HCT116 (cell line): ENCODE measurements at regions not wholly inside any gene's neighbourhood (a gene's known extent, or its start where the extent isn't known, plus 50 kb on each side); places are given as distances from the start of the nearest gene placed in this dataset.

Experiments
- ATAC-seq: fragments of 200-7000 bp; cut with Tn5 transposase; 2 replicates; pipeline ENCODE4 v1.9.1; 2020; ENCODE audit warnings: mild to moderate bottlenecking, moderate library complexity
- BruUV-seq: library from RNA; stranded (reverse); fragments of 400-500 nt; replicated peaks from 2 replicates; lab custom pipeline; 2021; lab: Mats Ljungman, UMichigan
- CTCF ChIA-PET: fragments of 300-600 bp; sonication (Branson Sonifier 250); formaldehyde crosslinking; loops from one replicate; lab custom pipeline; 2021; ENCODE audit warnings: antibody characterized with exemption; lab: Charles Lee
- POLR2A ChIA-PET: fragments of 300-600, 350-600 bp; sonication (Branson Sonifier 250); formaldehyde crosslinking; loops from one replicate; lab custom pipeline; 2021; ENCODE audit warnings: antibody characterized with exemption; lab: Charles Lee
- RAD21 ChIA-PET, 2 experiments: fragments of 300-600 bp; sonication (Branson Sonifier 250); formaldehyde crosslinking; loops; one replicate each; lab custom pipeline; 2023; ENCODE audit warnings: low total read pairs in 2 of 2; ENCODE audit not compliant: uncharacterized antibody in 2 of 2, unreplicated experiment in 2 of 2, low non-redundant PET in 1 of 2; lab: Charles Lee
- DNase-seq: peaks from one replicate; pipeline ENCODE4 v3.0.0-alpha.2; 2010; ENCODE audit warnings: low read depth, low spot score
- H2AFZ ChIP-seq: fragments of 200-600 bp; shearing (Covaris generic), sonication (generic); 2 replicates; pipeline ENCODE4 v1.6.1; 2017; ENCODE audit warnings: low read depth, mixed run types, mixed read lengths, antibody characterized with exemption, low read length; ENCODE audit not compliant: poor library complexity, severe bottlenecking
- H3K27ac ChIP-seq: 2 replicates; pipeline ENCODE4 v1.5.1; 2012; ENCODE audit warnings: low read depth, low read length
- H3K27me3 ChIP-seq: fragments of 200-600 bp; sonication (generic); 2 replicates; pipeline ENCODE4 v1.6.1; 2016; ENCODE audit warnings: mixed run types, low read length, mixed read lengths; ENCODE audit not compliant: insufficient read depth
- H3K36me3 ChIP-seq, 2 experiments: fragments of 200-500 bp in 1 of 2; fragments of 200-600 bp in 1 of 2; sonication (Bioruptor generic) in 1 of 2; sonication (generic) in 1 of 2; 2 replicates each; pipeline versions ENCODE4 v1.5.1 to v1.6.1; 2014 to 2016; ENCODE audit warnings: low read length in 2 of 2, inconsistent platforms in 1 of 2, mixed read lengths in 1 of 2, mixed run types in 1 of 2; ENCODE audit not compliant: insufficient read depth in 2 of 2, control insufficient read depth in 1 of 2
- H3K4me1 ChIP-seq, 2 experiments: fragments of 200-600 bp in 1 of 2; sonication (generic) in 1 of 2; 2 replicates each; pipeline versions ENCODE4 v1.5.1 to v1.6.1; 2012 to 2017; ENCODE audit warnings: low read length in 2 of 2, inconsistent platforms in 1 of 2, mild to moderate bottlenecking in 1 of 2, mixed read lengths in 1 of 2, mixed run types in 1 of 2, moderate library complexity in 1 of 2; ENCODE audit not compliant: insufficient read depth in 2 of 2, control insufficient read depth in 1 of 2
- H3K4me2 ChIP-seq: fragments of 200-600 bp; sonication (generic); 2 replicates; pipeline ENCODE4 v1.6.1; 2017; ENCODE audit warnings: mixed run types, low read length, mixed read lengths
- H3K4me3 ChIP-seq, 2 experiments: fragments of 200-600 bp in 1 of 2; sonication (generic) in 1 of 2; replicated peaks in 1 of 2; 2 replicates each; pipeline ENCODE4 v1.5.1; 2011 to 2016; ENCODE audit warnings: low read length in 2 of 2, control low read depth in 1 of 2, low read depth in 1 of 2, mild to moderate bottlenecking in 1 of 2, mixed read lengths in 1 of 2, mixed run types in 1 of 2
- H3K79me2 ChIP-seq: fragments of 200-600 bp; sonication (generic); 2 replicates; pipeline ENCODE4 v1.6.1; 2017; ENCODE audit warnings: mild to moderate bottlenecking, mixed run types, low read length, moderate library complexity, mixed read lengths; ENCODE audit not compliant: insufficient read depth
- H3K9ac ChIP-seq: fragments of 200-600 bp; sonication (generic); 2 replicates; pipeline ENCODE4 v1.6.1; 2016; ENCODE audit warnings: low read length, mixed read lengths
- H3K9me2 ChIP-seq: fragments of 200-600 bp; sonication (generic), shearing (Covaris generic); 2 replicates; pipeline ENCODE4 v1.6.1; 2017; ENCODE audit warnings: mixed run types, mild to moderate bottlenecking, moderate library complexity; ENCODE audit not compliant: insufficient read depth
- H3K9me3 ChIP-seq, 2 experiments: fragments of 200-500 bp in 1 of 2; fragments of 200-600 bp in 1 of 2; sonication (Bioruptor generic) in 1 of 2; sonication (generic) in 1 of 2; 2 replicates each; pipeline ENCODE4 v1.6.1; 2014 to 2017; ENCODE audit warnings: low read length in 2 of 2, mixed read lengths in 2 of 2, inconsistent platforms in 1 of 2, low read depth in 1 of 2, mild to moderate bottlenecking in 1 of 2, mixed run types in 1 of 2, moderate library complexity in 1 of 2; ENCODE audit not compliant: control insufficient read depth in 1 of 2, insufficient read depth in 1 of 2
- H4K20me1 ChIP-seq: fragments of 200-600 bp; sonication (generic), shearing (Covaris generic); 2 replicates; pipeline ENCODE4 v1.6.1; 2017; ENCODE audit warnings: mixed run types, mild to moderate bottlenecking, moderate library complexity; ENCODE audit not compliant: insufficient read depth
- EZH2 ChIP-seq: fragments of 200-600 bp; sonication (generic); IDR thresholded peaks from 2 replicates; pipeline ENCODE4 v1.6.1; 2017; ENCODE audit warnings: antibody characterized with exemption, mixed run types
- FOSL1 ChIP-seq: IDR thresholded peaks from 2 replicates; pipeline ENCODE4 v1.6.1; 2012; ENCODE audit warnings: low read depth
- JUND ChIP-seq: IDR thresholded peaks from 2 replicates; pipeline ENCODE4 v1.6.1; 2012
- POLR2A ChIP-seq: IDR thresholded peaks from 2 replicates; pipeline ENCODE4 v1.7.0; 2011; ENCODE audit warnings: borderline replicate concordance; ENCODE audit not compliant: insufficient read depth, insufficient read length; ENCODE audit errors: extremely low read depth
- POLR2AphosphoS5 ChIP-seq: IDR thresholded peaks from 2 replicates; pipeline ENCODE4 v1.6.1; 2011; ENCODE audit warnings: mild to moderate bottlenecking, low read depth, low read length, moderate library complexity
- SIN3A ChIP-seq: IDR thresholded peaks from 2 replicates; pipeline ENCODE4 v1.6.1; 2012; ENCODE audit warnings: low read depth
- SP1 ChIP-seq: IDR thresholded peaks from 2 replicates; pipeline ENCODE4 v1.6.1; 2012; ENCODE audit warnings: low read depth
- TCF7L2 ChIP-seq: IDR thresholded peaks from 2 replicates; pipeline ENCODE4 v1.7.0; 2011; ENCODE audit warnings: borderline replicate concordance, inconsistent platforms; ENCODE audit not compliant: insufficient read depth, insufficient read length; ENCODE audit errors: extremely low read depth
- YY1 ChIP-seq: IDR thresholded peaks from 2 replicates; pipeline ENCODE4 v1.6.1; 2011; ENCODE audit warnings: low read length, low read depth, moderate library complexity, mild to moderate bottlenecking; ENCODE audit not compliant: insufficient replicate concordance; ENCODE audit errors: extremely low read depth
- intact Hi-C: fragments of 100-400 bp; cut with micrococcal nuclease; formaldehyde crosslinking; loops from 2 replicates; pipeline ENCODE4 v1.10.0; 2022
- TF ChIP-seq, protein P1 (sequence below), 3 experiments: fragments of 200-600 bp in 1 of 3; sonication (generic) in 1 of 3; IDR thresholded peaks in 2 of 3; conservative IDR thresholded peaks in 1 of 3; 2 replicates each; pipeline ENCODE4 v1.5.1; 2012 to 2017; ENCODE audit warnings: low read depth in 2 of 3, low read length in 2 of 3, antibody characterized with exemption in 1 of 3, borderline replicate concordance in 1 of 3, control low read depth in 1 of 3, mild to moderate bottlenecking in 1 of 3, mixed read lengths in 1 of 3, mixed run types in 1 of 3, moderate library complexity in 1 of 3; ENCODE audit not compliant: insufficient read depth in 1 of 3
- TF ChIP-seq, protein P2 (sequence below): IDR thresholded peaks from 2 replicates; pipeline ENCODE4 v1.6.1; 2012; ENCODE audit warnings: low read depth
- TF ChIP-seq, protein P3 (sequence below): IDR thresholded peaks from 2 replicates; pipeline ENCODE4 v1.6.1; 2011; ENCODE audit warnings: mild to moderate bottlenecking, low read length, moderate library complexity; ENCODE audit not compliant: insufficient replicate concordance; ENCODE audit errors: extremely low read depth

DNA sequence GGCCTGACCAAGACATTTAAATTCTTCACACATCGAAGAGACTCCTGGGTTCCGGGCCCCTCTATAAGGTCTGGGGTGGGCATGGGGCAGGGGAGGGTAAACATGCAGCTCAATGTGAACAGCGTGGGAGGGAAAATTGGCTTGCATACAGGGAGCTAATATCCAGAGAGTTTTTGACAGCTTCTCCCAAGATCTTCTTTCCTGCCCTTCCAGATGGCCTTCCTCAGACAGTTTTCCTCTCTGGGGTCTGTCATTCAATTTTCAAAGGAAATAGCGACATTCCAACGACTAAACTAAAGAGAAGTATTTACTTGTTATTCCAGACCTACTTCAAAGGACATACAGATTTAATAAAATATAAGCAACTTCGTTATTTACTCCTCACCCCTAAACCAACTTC, 1030.6 kb downstream of the MCTP2 start:
- POLR2A ChIA-PET, result no interaction called here
- no TSS peak for BruUV-seq
- Histone ChIP-seq H3K4me2 (no peak overlapping the region), H4K20me1 (no peaks in the 10 kb centered on the region), H3K4me1 (peaks cover 0 to 2% of the 10 kb centered on the region in 2 experiments; a peak in 1 of 4 replicates), H3K9ac (no peak overlapping the region), H3K36me3 (no peaks in the 10 kb centered on the region), H3K9me2 (no peaks in the 10 kb centered on the region), H2AFZ (no peak overlapping the region), H3K9me3 (no peaks in the 10 kb centered on the region), H3K27ac (no peak overlapping the region), H3K79me2 (no peaks in the 10 kb centered on the region), H3K27me3 (no peaks in the 10 kb centered on the region), H3K4me3 (no peak overlapping the region)
- RAD21 ChIA-PET, result no interaction called here
- intact Hi-C loops, result no loop called here
- DNase-seq (no peak), ATAC-seq (no peak)
- TF ChIP-seq, protein P1, sequence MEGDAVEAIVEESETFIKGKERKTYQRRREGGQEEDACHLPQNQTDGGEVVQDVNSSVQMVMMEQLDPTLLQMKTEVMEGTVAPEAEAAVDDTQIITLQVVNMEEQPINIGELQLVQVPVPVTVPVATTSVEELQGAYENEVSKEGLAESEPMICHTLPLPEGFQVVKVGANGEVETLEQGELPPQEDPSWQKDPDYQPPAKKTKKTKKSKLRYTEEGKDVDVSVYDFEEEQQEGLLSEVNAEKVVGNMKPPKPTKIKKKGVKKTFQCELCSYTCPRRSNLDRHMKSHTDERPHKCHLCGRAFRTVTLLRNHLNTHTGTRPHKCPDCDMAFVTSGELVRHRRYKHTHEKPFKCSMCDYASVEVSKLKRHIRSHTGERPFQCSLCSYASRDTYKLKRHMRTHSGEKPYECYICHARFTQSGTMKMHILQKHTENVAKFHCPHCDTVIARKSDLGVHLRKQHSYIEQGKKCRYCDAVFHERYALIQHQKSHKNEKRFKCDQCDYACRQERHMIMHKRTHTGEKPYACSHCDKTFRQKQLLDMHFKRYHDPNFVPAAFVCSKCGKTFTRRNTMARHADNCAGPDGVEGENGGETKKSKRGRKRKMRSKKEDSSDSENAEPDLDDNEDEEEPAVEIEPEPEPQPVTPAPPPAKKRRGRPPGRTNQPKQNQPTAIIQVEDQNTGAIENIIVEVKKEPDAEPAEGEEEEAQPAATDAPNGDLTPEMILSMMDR (IDR thresholded peaks at IDR 0.05 in 2 of 3, conservative IDR thresholded peaks at IDR 0.05 in 1 of 3; ENCODE audit: borderline replicate concordance in 1 of 3, insufficient read depth in 1 of 3, low read depth in 2 of 3, low read length in 2 of 3), result no peak
- no peak for TF ChIP-seq JUND
- TF ChIP-seq SP1, result no peak
- TF ChIP-seq TCF7L2, result no peak
- no peak for TF ChIP-seq POLR2AphosphoS5
- CTCF ChIA-PET, result no interaction called here

DNA sequence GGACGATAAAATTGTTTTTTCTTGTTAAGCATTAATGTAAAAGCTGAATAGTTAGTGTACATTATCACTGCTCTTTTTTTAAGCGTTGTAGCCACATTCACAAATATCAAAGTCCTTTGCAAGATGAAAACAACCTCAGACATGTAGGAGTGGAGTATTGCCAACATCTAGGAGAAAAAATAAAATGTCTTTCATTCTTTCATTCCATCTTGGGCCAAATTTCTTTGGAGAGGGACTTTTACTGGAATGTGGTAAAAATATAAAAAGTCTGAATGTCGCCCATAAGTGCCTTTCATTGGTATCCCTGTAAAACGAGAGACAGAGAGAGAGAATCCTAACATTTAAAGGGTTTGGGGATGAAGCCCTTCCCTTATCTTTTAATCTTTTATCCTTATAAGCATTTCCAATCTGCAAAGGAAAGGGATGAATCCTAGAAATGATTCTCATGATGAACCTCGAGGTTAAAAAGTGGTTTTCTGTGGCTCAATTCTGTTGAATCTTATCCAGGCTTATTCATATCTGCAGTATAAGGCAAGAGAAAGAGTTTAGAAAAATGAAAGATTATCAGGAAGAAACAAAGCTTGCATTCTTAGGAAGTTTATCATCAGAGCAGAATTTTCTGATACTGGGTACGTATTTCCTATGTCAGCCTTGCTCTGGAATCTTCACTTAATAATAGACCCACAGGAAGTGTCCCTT, 1031.7 kb downstream of the MCTP2 start:
- no peaks in the 10 kb centered on the region for H3K36me3 ChIP-seq
- no peak overlapping the region for H2AFZ ChIP-seq
- no peak for ATAC-seq
- H4K20me1 ChIP-seq, result no peaks in the 10 kb centered on the region
- H3K9ac ChIP-seq, result no peak overlapping the region
- ChIA-PET CTCF (no interaction called here), POLR2A (no interaction called here), RAD21 (no interaction called here)
- no peak overlapping the region for H3K27ac ChIP-seq
- H3K4me1 ChIP-seq, result peaks cover 0 to 2% of the 10 kb centered on the region in 2 experiments; a peak in 1 of 4 replicates
- no peaks in the 10 kb centered on the region for H3K9me2 ChIP-seq
- no peak overlapping the region for H3K4me2 ChIP-seq
- H3K9me3 ChIP-seq, result no peaks in the 10 kb centered on the region
- intact Hi-C loops, result no loop called here
- H3K79me2 ChIP-seq, result no peaks in the 10 kb centered on the region
- no peak overlapping the region for H3K4me3 ChIP-seq
- no peak for DNase-seq
- no peaks in the 10 kb centered on the region for H3K27me3 ChIP-seq
- no TSS peak for BruUV-seq
- TF ChIP-seq SIN3A (no peak), FOSL1 (no peak), YY1 (no peak), POLR2A (no peak), EZH2 (no peak), SP1 (no peak)
- TF ChIP-seq, protein P2, sequence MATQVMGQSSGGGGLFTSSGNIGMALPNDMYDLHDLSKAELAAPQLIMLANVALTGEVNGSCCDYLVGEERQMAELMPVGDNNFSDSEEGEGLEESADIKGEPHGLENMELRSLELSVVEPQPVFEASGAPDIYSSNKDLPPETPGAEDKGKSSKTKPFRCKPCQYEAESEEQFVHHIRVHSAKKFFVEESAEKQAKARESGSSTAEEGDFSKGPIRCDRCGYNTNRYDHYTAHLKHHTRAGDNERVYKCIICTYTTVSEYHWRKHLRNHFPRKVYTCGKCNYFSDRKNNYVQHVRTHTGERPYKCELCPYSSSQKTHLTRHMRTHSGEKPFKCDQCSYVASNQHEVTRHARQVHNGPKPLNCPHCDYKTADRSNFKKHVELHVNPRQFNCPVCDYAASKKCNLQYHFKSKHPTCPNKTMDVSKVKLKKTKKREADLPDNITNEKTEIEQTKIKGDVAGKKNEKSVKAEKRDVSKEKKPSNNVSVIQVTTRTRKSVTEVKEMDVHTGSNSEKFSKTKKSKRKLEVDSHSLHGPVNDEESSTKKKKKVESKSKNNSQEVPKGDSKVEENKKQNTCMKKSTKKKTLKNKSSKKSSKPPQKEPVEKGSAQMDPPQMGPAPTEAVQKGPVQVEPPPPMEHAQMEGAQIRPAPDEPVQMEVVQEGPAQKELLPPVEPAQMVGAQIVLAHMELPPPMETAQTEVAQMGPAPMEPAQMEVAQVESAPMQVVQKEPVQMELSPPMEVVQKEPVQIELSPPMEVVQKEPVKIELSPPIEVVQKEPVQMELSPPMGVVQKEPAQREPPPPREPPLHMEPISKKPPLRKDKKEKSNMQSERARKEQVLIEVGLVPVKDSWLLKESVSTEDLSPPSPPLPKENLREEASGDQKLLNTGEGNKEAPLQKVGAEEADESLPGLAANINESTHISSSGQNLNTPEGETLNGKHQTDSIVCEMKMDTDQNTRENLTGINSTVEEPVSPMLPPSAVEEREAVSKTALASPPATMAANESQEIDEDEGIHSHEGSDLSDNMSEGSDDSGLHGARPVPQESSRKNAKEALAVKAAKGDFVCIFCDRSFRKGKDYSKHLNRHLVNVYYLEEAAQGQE, result no peak
- TF ChIP-seq, protein P3, sequence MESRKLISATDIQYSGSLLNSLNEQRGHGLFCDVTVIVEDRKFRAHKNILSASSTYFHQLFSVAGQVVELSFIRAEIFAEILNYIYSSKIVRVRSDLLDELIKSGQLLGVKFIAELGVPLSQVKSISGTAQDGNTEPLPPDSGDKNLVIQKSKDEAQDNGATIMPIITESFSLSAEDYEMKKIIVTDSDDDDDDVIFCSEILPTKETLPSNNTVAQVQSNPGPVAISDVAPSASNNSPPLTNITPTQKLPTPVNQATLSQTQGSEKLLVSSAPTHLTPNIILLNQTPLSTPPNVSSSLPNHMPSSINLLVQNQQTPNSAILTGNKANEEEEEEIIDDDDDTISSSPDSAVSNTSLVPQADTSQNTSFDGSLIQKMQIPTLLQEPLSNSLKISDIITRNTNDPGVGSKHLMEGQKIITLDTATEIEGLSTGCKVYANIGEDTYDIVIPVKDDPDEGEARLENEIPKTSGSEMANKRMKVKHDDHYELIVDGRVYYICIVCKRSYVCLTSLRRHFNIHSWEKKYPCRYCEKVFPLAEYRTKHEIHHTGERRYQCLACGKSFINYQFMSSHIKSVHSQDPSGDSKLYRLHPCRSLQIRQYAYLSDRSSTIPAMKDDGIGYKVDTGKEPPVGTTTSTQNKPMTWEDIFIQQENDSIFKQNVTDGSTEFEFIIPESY, result no peak
